ENCODE measurements at regions not wholly inside any gene's neighbourhood (a gene's known extent, or its start where the extent isn't known, plus 50 kb on each side); places are given as distances from the start of the nearest gene placed in this dataset.

- TF ChIP-seq POLR2A (IDR thresholded peaks at IDR 0.05) (no peak), CTCF (IDR thresholded peaks at IDR 0.05) (no peak)
These were observed 367.1 kb upstream of the RIOK2 start for GRCh38 chr5:97550164-97550563.
